NCI-H1092 treated with DMSO at 0.1 percent for 48 hours (cell line): ENCODE measurements at regions not wholly inside any gene's neighbourhood (a gene's known extent, or its start where the extent isn't known, plus 50 kb on each side); places are given as distances from the start of the nearest gene placed in this dataset.
"Not testable (repeated sequence)": the region's sequence is repeated elsewhere in the genome, so short reads cannot be mapped to it uniquely, and the experiment has no call there.

Experiments
- DNase-seq: peaks from one replicate; lab custom pipeline; 2025; lab: John Stamatoyannopoulos, UW

- no peak for DNase-seq
Observed at GRCh38 chr7:55303220-55303619, 61.9 kb upstream of the LANCL2 start.

- no peak for DNase-seq
Observed at GRCh38 chr7:55304018-55304762, 60.9 kb upstream of the LANCL2 start.

GRCh38 chr7:55305135-55305534 is 60.0 kb upstream of the LANCL2 start:
- DNase-seq, result no peak

GRCh38 chr7:55306331-55306730 is 58.8 kb upstream of the LANCL2 start:
- no peak for DNase-seq

- no peak for DNase-seq
Observed at GRCh38 chr7:55307123-55307916, 57.8 kb upstream of the LANCL2 start.

- DNase-seq, result no peak
Observed at GRCh38 chr7:55308186-55308929, 56.8 kb upstream of the LANCL2 start.

GRCh38 chr7:55309040-55309991 is 55.8 kb upstream of the LANCL2 start:
- no peak for DNase-seq

- DNase-seq, result no peak
Observed at GRCh38 chr7:55310287-55311025, 54.7 kb upstream of the LANCL2 start.

- DNase-seq, result not testable (repeated sequence)
Observed at GRCh38 chr7:55311892-55312291, 53.2 kb upstream of the LANCL2 start.

GRCh38 chr7:55313671-55314070 is 51.5 kb upstream of the LANCL2 start:
- DNase-seq, result not testable (repeated sequence)

GRCh38 chr7:55314967-55315366 is 50.2 kb upstream of the LANCL2 start:
- DNase-seq, result peak; percentile 40
